ENCODE measurements at regions not wholly inside any gene's neighbourhood (a gene's known extent, or its start where the extent isn't known, plus 50 kb on each side); places are given as distances from the start of the nearest gene placed in this dataset.

GRCh38 chr16:49910541-49911071, 54.7 kb upstream of the ZNF423 start:
- DNase-seq (ENCODE audit: low read depth in 2 of 2), result no peak

GRCh38 chr16:49911430-49911829, 55.5 kb upstream of the ZNF423 start:
- no peak for TF ChIP-seq CTCF (IDR thresholded peaks at IDR 0.05; ENCODE audit: low read depth, low read length)
- H3K4me3 ChIP-seq (replicated peaks in 1 of 2; ENCODE audit: low read depth in 2 of 2, low read length in 2 of 2), result no peak overlapping the region
- DNase-seq (ENCODE audit: low read depth in 2 of 2), result no peak

More at GRCh38 chr16:49910541-49911071, 54.7 kb upstream of the ZNF423 start:
- no peak for TF ChIP-seq CTCF (IDR thresholded peaks at IDR 0.05; ENCODE audit: low read depth, low read length)
- H3K4me3 ChIP-seq (replicated peaks in 1 of 2; ENCODE audit: low read depth in 2 of 2, low read length in 2 of 2), result no peak overlapping the region

- no peak for TF ChIP-seq CTCF (IDR thresholded peaks at IDR 0.05; ENCODE audit: low read depth, low read length)
- DNase-seq (ENCODE audit: low read depth in 2 of 2), result peak in 1 of 2 donors; percentile 11
These were observed 56.8 kb upstream of the ZNF423 start for GRCh38 chr16:49912721-49913120.

GRCh38 chr16:49913720-49914119, 57.8 kb upstream of the ZNF423 start:
- H3K4me3 ChIP-seq (replicated peaks in 1 of 2; ENCODE audit: low read depth in 2 of 2, low read length in 2 of 2), result no peak overlapping the region
- no peak for DNase-seq (ENCODE audit: low read depth in 2 of 2)
- no peak for TF ChIP-seq CTCF (IDR thresholded peaks at IDR 0.05; ENCODE audit: low read depth, low read length)

More at GRCh38 chr16:49912721-49913120, 56.8 kb upstream of the ZNF423 start:
- H3K4me3 ChIP-seq (replicated peaks in 1 of 2; ENCODE audit: low read depth in 2 of 2, low read length in 2 of 2), result no peak overlapping the region

GRCh38 chr16:49914657-49915056, 58.7 kb upstream of the ZNF423 start:
- no peak for DNase-seq (ENCODE audit: low read depth in 2 of 2)
- TF ChIP-seq CTCF (IDR thresholded peaks at IDR 0.05; ENCODE audit: low read depth, low read length), result no peak
- no peak overlapping the region for H3K4me3 ChIP-seq (replicated peaks in 1 of 2; ENCODE audit: low read depth in 2 of 2, low read length in 2 of 2)

- no peak for TF ChIP-seq CTCF (IDR thresholded peaks at IDR 0.05; ENCODE audit: low read depth, low read length)
- H3K4me3 ChIP-seq (replicated peaks in 1 of 2; ENCODE audit: low read depth in 2 of 2, low read length in 2 of 2), result no peak overlapping the region
- no peak for DNase-seq (ENCODE audit: low read depth in 2 of 2)
These were observed 62.3 kb upstream of the ZNF423 start for GRCh38 chr16:49918257-49918656.

- no peak overlapping the region for H3K4me3 ChIP-seq (replicated peaks in 1 of 2; ENCODE audit: low read depth in 2 of 2, low read length in 2 of 2)
- DNase-seq (ENCODE audit: low read depth in 2 of 2), result no peak
- no peak for TF ChIP-seq CTCF (IDR thresholded peaks at IDR 0.05; ENCODE audit: low read depth, low read length)
These were observed 63.4 kb upstream of the ZNF423 start for GRCh38 chr16:49919327-49919726.

Measured in cardiac fibroblast (primary cell).